Gastroesophageal sphincter (tissue), 4 donors: ENCODE measurements at regions not wholly inside any gene's neighbourhood (a gene's known extent, or its start where the extent isn't known, plus 50 kb on each side); places are given as distances from the start of the nearest gene placed in this dataset.

Source experiments
- ATAC-seq: fragments of 150-250 bp; one replicate; pipeline ENCODE4 v1.9.1; 2016; ENCODE audit warnings: mild to moderate bottlenecking, moderate library complexity
- H3K27ac ChIP-seq, 4 donors: fragments of 200-600 bp; sonication (generic) in 3 of 4; 1 replicate in 3 of 4; 2 replicates in 1 of 4; pipeline ENCODE4 v1.5.1; 2016 to 2019
- H3K27me3 ChIP-seq: fragments of 200-600 bp; sonication (generic); one replicate; pipeline ENCODE4 v1.5.1; 2019
- H3K36me3 ChIP-seq, 2 donors: fragments of 200-600 bp; sonication (generic); one replicate each; pipeline ENCODE4 v1.5.1; 2019; ENCODE audit warnings: control low read depth in 1 of 2
- H3K4me1 ChIP-seq, 3 donors: fragments of 200-600 bp; sonication (generic); 1 replicate in 2 of 3; 2 replicates in 1 of 3; pipeline ENCODE4 v1.5.1; 2016 to 2019; ENCODE audit warnings: control low read depth in 2 of 3
- H3K4me3 ChIP-seq, 2 donors: fragments of 200-600 bp; sonication (generic); one replicate each; pipeline ENCODE4 v1.5.1; 2019; ENCODE audit warnings: mild to moderate bottlenecking in 1 of 2, moderate library complexity in 1 of 2
- H3K9me3 ChIP-seq, 3 donors: fragments of 200-600 bp; sonication (generic); one replicate each; pipeline ENCODE4 v1.5.1; 2017 to 2019; ENCODE audit warnings: control low read depth in 2 of 3
- EP300 ChIP-seq: sonication (generic); formaldehyde crosslinking; IDR thresholded peaks from one replicate; pipeline ENCODE4 v1.6.1; 2017; ENCODE audit warnings: antibody characterized with exemption, mild to moderate bottlenecking
- POLR2A ChIP-seq, 2 donors: fragments of 450-650 bp; IDR thresholded peaks; one replicate each; pipeline ENCODE4 v1.6.1; 2017; ENCODE audit warnings: antibody characterized with exemption in 2 of 2, mild to moderate bottlenecking in 2 of 2, moderate library complexity in 1 of 2
- POLR2AphosphoS5 ChIP-seq: sonication (generic); formaldehyde crosslinking; IDR thresholded peaks from one replicate; pipeline ENCODE4 v1.6.1; 2017; ENCODE audit warnings: antibody characterized with exemption
- WGBS, 2 donors: methylation state at CpG; one replicate each; pipeline ENCODE4 v1.1.5; 2018; ENCODE audit warnings: low coverage in 1 of 2; 5-methylcytosine and 5-hydroxymethylcytosine counted together
- TF ChIP-seq, protein P1 (sequence below), 4 experiments: fragments of 200-600 bp in 2 of 4; fragments of 450-650 bp in 2 of 4; sonication (generic) in 1 of 4; IDR thresholded peaks; one replicate each; pipeline ENCODE4 v1.5.1; 2017 to 2019; ENCODE audit warnings: antibody characterized with exemption in 4 of 4, mild to moderate bottlenecking in 2 of 4, moderate library complexity in 2 of 4

DNA sequence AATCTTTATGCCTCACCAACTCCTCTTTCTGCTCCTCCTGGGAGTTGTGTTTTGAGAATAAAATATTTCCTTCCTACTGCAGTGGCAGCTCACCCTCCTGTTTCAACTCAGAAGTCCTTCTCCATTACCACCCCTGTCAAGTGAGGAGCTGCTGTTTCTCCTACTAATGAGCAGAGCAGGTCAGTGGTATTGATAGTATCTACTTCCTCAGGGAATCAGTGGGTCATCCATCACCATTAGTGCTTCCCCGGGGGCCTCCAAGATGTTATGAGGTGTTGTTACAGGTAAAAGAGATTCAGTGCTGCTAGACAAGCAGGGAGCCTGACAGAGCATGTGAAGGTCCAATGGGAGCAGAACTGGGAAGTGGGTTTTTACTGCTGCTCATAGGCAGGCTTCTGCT, 795.2 kb downstream of the REEP3 start:
- no peak overlapping the region for H3K4me3 ChIP-seq
- WGBS, 2 donors, result no CpG with 5 or more reads among the region's 1 CpG
- H3K9me3 ChIP-seq, result no peaks in the 10 kb centered on the region
- no peak for ATAC-seq
- TF ChIP-seq POLR2AphosphoS5 (no peak), POLR2A (IDR thresholded peaks at IDR 0.05) (no peak), EP300 (no peak)
- TF ChIP-seq, protein P1, sequence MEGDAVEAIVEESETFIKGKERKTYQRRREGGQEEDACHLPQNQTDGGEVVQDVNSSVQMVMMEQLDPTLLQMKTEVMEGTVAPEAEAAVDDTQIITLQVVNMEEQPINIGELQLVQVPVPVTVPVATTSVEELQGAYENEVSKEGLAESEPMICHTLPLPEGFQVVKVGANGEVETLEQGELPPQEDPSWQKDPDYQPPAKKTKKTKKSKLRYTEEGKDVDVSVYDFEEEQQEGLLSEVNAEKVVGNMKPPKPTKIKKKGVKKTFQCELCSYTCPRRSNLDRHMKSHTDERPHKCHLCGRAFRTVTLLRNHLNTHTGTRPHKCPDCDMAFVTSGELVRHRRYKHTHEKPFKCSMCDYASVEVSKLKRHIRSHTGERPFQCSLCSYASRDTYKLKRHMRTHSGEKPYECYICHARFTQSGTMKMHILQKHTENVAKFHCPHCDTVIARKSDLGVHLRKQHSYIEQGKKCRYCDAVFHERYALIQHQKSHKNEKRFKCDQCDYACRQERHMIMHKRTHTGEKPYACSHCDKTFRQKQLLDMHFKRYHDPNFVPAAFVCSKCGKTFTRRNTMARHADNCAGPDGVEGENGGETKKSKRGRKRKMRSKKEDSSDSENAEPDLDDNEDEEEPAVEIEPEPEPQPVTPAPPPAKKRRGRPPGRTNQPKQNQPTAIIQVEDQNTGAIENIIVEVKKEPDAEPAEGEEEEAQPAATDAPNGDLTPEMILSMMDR (IDR thresholded peaks at IDR 0.05), result no peak
- no peaks in the 10 kb centered on the region for H3K36me3 ChIP-seq
- H3K27me3 ChIP-seq, result no peaks in the 10 kb centered on the region
- H3K4me1 ChIP-seq, result no peaks in the 10 kb centered on the region
- no peak overlapping the region for H3K27ac ChIP-seq

DNA sequence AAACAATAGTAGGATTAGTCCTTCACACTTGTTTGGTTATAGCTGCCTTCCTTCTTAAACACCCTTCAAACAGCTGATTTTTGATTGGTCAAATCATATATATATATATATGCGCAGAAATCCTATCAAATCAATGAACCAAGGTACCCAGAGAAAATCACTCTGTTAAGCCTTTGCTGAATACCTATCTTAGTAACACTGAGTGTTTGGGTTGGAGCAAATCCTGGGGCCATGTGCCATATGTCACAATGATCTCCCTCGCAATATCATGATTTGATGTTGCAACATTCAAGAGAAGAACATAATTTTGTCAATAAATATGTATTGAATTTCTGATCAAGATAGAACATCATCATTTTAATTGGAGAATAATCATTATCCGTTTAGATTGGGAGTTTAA, 795.6 kb downstream of the REEP3 start:
- no peaks in the 10 kb centered on the region for H3K27me3 ChIP-seq
- TF ChIP-seq POLR2AphosphoS5 (no peak), POLR2A (IDR thresholded peaks at IDR 0.05) (no peak), EP300 (no peak)
- TF ChIP-seq, protein P1 (IDR thresholded peaks at IDR 0.05), result no peak
- no peak for ATAC-seq
- H3K9me3 ChIP-seq, result no peaks in the 10 kb centered on the region
- no peaks in the 10 kb centered on the region for H3K4me1 ChIP-seq
- no peaks in the 10 kb centered on the region for H3K36me3 ChIP-seq
- WGBS, 2 donors, result 87 to 93% methylated on average over 3 of the region's 3 CpGs
- H3K27ac ChIP-seq, result no peak overlapping the region
- H3K4me3 ChIP-seq, result no peak overlapping the region

DNA sequence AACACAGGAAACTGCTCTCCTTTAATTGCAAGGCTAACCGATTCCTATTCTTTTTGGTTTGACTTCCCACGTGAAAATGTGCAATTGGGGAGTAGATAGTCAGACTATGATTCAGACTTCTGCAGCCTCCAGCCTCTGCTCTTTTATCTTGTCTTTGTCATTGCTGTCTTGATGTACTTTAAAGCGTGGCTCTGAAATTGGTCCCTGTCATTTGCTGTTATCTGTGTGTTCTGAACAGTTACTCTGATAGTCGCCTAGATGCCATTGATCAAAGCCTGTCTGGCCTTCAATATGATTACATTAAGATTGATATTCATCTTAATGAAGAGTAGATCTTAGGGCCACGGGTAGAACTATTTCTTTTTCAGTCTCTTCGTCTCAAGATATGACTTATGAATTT, 799.2 kb downstream of the REEP3 start:
- no peak for ATAC-seq
- peaks cover 0 to 9% (median 0%) of the 10 kb centered on the region in 3 donors for H3K9me3 ChIP-seq
- no peak overlapping the region for H3K4me3 ChIP-seq
- no peak overlapping the region for H3K27ac ChIP-seq
- no peaks in the 10 kb centered on the region for H3K4me1 ChIP-seq
- 51 to 63% methylated on average over 6 of the region's 6 CpGs for WGBS, 2 donors
- H3K36me3 ChIP-seq, result no peaks in the 10 kb centered on the region
- H3K27me3 ChIP-seq, result no peaks in the 10 kb centered on the region
- TF ChIP-seq EP300, result no peak
- no peak for TF ChIP-seq POLR2AphosphoS5
- TF ChIP-seq POLR2A (IDR thresholded peaks at IDR 0.05), result no peak

DNA sequence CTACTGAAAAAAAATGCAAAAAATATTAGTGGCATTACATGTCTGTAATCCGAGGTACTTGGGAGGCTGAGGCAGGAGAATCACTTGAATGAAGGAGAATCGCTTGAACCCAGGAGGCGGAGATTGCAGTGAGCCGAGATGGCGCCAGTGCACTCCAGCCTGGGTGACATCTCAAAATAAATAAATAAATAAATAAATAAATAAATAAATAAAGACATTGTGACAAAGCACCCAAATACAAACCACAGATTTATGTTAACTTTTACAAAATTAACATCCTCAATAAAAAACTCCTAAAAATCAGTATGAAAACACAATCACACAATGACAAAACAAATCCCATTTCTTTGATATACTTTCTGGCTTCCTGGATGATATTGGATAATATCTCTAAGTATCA, 808.3 kb downstream of the REEP3 start:
- no peaks in the 10 kb centered on the region for H3K27me3 ChIP-seq
- 98% methylated on average over 5 of the region's 5 CpGs; no CpG with 5 or more reads in 1 of the 2 donors for WGBS, 2 donors
- no peak for TF ChIP-seq EP300
- TF ChIP-seq POLR2AphosphoS5, result no peak
- TF ChIP-seq, protein P1 (IDR thresholded peaks at IDR 0.05), result no peak
- no peak for TF ChIP-seq POLR2A (IDR thresholded peaks at IDR 0.05)

DNA sequence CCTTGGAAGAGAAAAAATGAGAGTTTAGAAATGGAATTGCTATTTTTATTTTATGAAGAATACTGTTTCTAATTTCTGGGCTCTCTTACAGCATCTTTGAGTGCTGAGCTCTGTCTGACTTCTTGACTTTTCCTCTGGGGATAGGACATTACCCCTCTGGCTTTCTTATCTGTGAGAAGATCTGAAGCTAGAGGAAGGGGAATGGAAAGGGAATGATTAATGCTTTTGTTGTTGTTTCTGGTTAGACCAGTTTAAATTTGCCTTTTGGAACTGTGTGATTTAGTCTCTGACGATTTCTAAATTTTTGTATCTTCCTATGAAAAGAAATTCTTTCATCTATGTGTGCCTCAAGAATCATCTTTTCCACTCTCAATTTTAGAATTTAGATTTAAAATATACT, 811.4 kb downstream of the REEP3 start:
- H3K27ac ChIP-seq, result no peak overlapping the region
- no peak for ATAC-seq

More for the DNA sequence above, 808.3 kb downstream of the REEP3 start:
- Histone ChIP-seq H3K27ac (no peak overlapping the region), H3K4me1 (no peaks in the 10 kb centered on the region), H3K4me3 (no peak overlapping the region), H3K36me3 (no peaks in the 10 kb centered on the region), H3K9me3 (peaks cover 0 to 23% (median 0%) of the 10 kb centered on the region in 3 donors)
- no peak for ATAC-seq

More for the DNA sequence above, 811.4 kb downstream of the REEP3 start:
- 33 to 46% methylated on average over 1 of the region's 1 CpG for WGBS, 2 donors
- peaks cover 0 to under 1% (median 0%) of the 10 kb centered on the region in 3 donors for H3K9me3 ChIP-seq
- H3K36me3 ChIP-seq, result no peaks in the 10 kb centered on the region
- no peak overlapping the region for H3K4me3 ChIP-seq
- H3K4me1 ChIP-seq, result no peaks in the 10 kb centered on the region
- TF ChIP-seq POLR2A (IDR thresholded peaks at IDR 0.05), result no peak
- no peak for TF ChIP-seq EP300
- TF ChIP-seq POLR2AphosphoS5, result no peak
- TF ChIP-seq, protein P1 (IDR thresholded peaks at IDR 0.05), result no peak
- no peaks in the 10 kb centered on the region for H3K27me3 ChIP-seq
